MM.1S (cell line): ENCODE measurements at regions not wholly inside any gene's neighbourhood (a gene's known extent, or its start where the extent isn't known, plus 50 kb on each side); places are given as distances from the start of the nearest gene placed in this dataset.

ENCODE experiments used
- EZH2 ChIP-seq: fragments of 300-600 bp; sonication (generic); optimal IDR thresholded peaks from 2 replicates; pipeline ENCODE3; 2017; ENCODE audit warnings: low read depth, mild to moderate bottlenecking, antibody characterized with exemption, low read length, mixed read lengths
- EZH2phosphoT487 ChIP-seq: fragments of 300-600 bp; sonication (generic); IDR thresholded peaks from 2 replicates; pipeline ENCODE4 v1.6.1; 2018; ENCODE audit warnings: antibody characterized with exemption, low read length
- TF ChIP-seq, protein P1 (sequence below): fragments of 300-600 bp; sonication (generic); IDR thresholded peaks from 2 replicates; pipeline ENCODE4 v1.5.1; 2016; ENCODE audit warnings: antibody characterized with exemption, low read length, mixed read lengths

DNA sequence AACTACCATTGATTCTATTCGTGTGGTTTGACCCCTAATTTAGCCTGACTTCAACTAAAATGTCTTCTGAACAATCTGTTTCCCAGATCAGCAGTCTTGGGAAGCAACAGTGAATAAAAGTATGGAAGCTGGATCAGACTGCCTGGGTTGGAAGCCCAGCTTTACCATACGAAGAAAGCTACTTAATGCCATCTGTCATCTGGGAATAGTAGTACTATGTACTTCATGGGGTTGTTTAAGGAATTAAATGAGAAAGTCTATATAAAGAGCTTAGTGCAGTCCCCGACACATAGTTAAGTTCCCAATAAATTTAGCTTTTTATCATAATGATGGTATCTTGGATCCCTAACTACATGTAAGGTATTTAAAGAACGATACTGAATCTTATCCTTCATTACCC is 151.5 kb upstream of the ERCC4 start:
- TF ChIP-seq, protein P1, sequence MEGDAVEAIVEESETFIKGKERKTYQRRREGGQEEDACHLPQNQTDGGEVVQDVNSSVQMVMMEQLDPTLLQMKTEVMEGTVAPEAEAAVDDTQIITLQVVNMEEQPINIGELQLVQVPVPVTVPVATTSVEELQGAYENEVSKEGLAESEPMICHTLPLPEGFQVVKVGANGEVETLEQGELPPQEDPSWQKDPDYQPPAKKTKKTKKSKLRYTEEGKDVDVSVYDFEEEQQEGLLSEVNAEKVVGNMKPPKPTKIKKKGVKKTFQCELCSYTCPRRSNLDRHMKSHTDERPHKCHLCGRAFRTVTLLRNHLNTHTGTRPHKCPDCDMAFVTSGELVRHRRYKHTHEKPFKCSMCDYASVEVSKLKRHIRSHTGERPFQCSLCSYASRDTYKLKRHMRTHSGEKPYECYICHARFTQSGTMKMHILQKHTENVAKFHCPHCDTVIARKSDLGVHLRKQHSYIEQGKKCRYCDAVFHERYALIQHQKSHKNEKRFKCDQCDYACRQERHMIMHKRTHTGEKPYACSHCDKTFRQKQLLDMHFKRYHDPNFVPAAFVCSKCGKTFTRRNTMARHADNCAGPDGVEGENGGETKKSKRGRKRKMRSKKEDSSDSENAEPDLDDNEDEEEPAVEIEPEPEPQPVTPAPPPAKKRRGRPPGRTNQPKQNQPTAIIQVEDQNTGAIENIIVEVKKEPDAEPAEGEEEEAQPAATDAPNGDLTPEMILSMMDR, result no peak
- no peak for TF ChIP-seq EZH2
- TF ChIP-seq EZH2phosphoT487, result no peak
